Progenitor cell of endocrine pancreas (in vitro differentiated cells): ENCODE measurements at regions not wholly inside any gene's neighbourhood (a gene's known extent, or its start where the extent isn't known, plus 50 kb on each side); places are given as distances from the start of the nearest gene placed in this dataset.

Source experiments
- DNase-seq: peaks from one replicate; pipeline ENCODE4 v3.0.0; 2021; ENCODE audit warnings: low spot score; ENCODE audit not compliant: unreplicated experiment
- H3K27ac Mint-ChIP-seq: 2 replicates; pipeline ENCODE4 v1.8.0; 2021; ENCODE audit warnings: mild to moderate bottlenecking, moderate library complexity, mixed read lengths
- H3K27me3 Mint-ChIP-seq: 2 replicates; pipeline ENCODE4 v1.8.0; 2021; ENCODE audit warnings: mixed read lengths
- H3K36me3 Mint-ChIP-seq: 2 replicates; pipeline ENCODE4 v1.8.0; 2022; ENCODE audit warnings: mixed read lengths; ENCODE audit not compliant: insufficient read depth
- H3K4me1 Mint-ChIP-seq: 2 replicates; pipeline ENCODE4 v1.8.0; 2021; ENCODE audit warnings: low read depth, mixed read lengths
- H3K4me3 Mint-ChIP-seq: 2 replicates; pipeline ENCODE4 v1.8.0; 2021; ENCODE audit warnings: low read depth, mild to moderate bottlenecking, moderate library complexity, mixed read lengths
- H3K9me3 Mint-ChIP-seq: 2 replicates; pipeline ENCODE4 v1.8.0; 2021; ENCODE audit warnings: low read depth, mixed read lengths
- TF ChIP-seq, protein P1 (sequence below): fragments of 200-600 bp; sonication (generic); IDR thresholded peaks from one replicate; pipeline ENCODE4 v1.5.0; 2021; ENCODE audit warnings: antibody characterized with exemption, mild to moderate bottlenecking; ENCODE audit not compliant: unreplicated experiment

DNA sequence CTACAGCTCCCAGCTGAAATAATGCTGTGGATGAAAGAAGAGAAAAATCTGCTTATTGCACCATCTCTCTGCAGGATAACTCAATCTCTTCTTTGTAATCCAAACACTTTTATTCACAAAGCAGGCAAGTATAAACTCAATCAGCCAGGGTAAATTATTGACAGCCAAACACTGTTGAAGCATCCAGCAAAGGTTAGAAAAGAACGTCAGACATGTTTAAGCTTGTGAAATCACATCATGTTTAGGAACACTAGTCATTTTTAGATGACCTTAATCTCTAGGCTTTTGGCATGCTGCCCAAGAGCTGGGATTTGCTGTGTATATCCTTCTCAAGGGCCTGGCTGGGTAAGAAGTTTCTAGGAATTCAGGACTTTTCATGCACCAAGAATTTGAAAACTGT is 1148.1 kb upstream of the FANCL start:
- Mint-ChIP-seq H3K4me1 (peaks cover 7% of the 10 kb centered on the region), H3K9me3 (no peaks in the 10 kb centered on the region), H3K4me3 (no peak overlapping the region), H3K36me3 (no peaks in the 10 kb centered on the region), H3K27me3 (peaks cover 4% of the 10 kb centered on the region), H3K27ac (peak overlapping the region; percentile 21)
- DNase-seq = no peak
- TF ChIP-seq, protein P1, sequence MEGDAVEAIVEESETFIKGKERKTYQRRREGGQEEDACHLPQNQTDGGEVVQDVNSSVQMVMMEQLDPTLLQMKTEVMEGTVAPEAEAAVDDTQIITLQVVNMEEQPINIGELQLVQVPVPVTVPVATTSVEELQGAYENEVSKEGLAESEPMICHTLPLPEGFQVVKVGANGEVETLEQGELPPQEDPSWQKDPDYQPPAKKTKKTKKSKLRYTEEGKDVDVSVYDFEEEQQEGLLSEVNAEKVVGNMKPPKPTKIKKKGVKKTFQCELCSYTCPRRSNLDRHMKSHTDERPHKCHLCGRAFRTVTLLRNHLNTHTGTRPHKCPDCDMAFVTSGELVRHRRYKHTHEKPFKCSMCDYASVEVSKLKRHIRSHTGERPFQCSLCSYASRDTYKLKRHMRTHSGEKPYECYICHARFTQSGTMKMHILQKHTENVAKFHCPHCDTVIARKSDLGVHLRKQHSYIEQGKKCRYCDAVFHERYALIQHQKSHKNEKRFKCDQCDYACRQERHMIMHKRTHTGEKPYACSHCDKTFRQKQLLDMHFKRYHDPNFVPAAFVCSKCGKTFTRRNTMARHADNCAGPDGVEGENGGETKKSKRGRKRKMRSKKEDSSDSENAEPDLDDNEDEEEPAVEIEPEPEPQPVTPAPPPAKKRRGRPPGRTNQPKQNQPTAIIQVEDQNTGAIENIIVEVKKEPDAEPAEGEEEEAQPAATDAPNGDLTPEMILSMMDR = no peak

DNA sequence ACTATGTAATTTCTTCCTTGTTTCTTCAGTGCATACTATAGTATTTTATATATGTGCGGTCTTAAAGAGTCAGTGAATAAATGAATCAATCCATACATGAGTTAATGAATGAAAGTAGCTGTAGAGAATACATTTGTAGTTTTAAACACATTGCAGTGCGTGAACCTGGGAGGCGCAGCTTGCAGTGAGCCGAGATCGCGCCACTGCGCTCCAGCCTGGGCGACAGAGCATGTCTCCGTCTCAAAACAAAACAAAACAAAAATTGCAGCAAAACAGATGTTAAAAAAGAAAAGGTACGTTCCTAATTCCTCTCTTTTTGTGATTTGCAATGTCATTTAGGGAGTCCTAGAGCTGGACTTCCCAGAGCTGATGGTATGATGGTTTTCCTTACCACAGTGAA is 1144.8 kb upstream of the FANCL start:
- DNase-seq = no peak
- Mint-ChIP-seq H3K27me3 (peaks cover 4% of the 10 kb centered on the region), H3K4me3 (no peak overlapping the region), H3K9me3 (no peaks in the 10 kb centered on the region), H3K36me3 (no peaks in the 10 kb centered on the region), H3K27ac (no peak overlapping the region), H3K4me1 (peaks cover 21% of the 10 kb centered on the region)
- TF ChIP-seq, protein P1 = no peak

DNA sequence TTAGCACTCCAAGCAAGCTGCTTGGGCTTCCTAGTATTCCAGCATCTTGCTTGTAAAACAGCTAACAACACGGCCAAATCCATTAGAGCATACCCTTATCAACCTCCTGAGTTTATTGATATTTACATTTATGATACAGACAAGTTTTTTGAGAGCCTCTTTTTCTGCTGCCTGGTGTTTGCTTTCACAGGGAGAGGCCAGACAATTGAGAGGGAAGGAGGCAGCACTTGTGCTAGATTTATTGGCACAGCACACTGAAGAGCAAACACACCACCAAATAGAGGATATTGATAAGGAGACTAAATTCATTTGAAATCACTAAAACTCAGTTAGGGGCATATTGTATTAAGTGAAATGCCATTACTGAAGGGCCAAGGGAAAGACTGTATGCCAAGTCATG is 1142.3 kb upstream of the FANCL start:
- H3K27ac Mint-ChIP-seq = no peak overlapping the region
- H3K36me3 Mint-ChIP-seq = no peaks in the 10 kb centered on the region
- peaks cover 12% of the 10 kb centered on the region for H3K9me3 Mint-ChIP-seq
- no peak for DNase-seq
- TF ChIP-seq, protein P1 = no peak
- H3K4me1 Mint-ChIP-seq = peaks cover 16% of the 10 kb centered on the region
- H3K27me3 Mint-ChIP-seq = peaks cover 4% of the 10 kb centered on the region
- no peak overlapping the region for H3K4me3 Mint-ChIP-seq

DNA sequence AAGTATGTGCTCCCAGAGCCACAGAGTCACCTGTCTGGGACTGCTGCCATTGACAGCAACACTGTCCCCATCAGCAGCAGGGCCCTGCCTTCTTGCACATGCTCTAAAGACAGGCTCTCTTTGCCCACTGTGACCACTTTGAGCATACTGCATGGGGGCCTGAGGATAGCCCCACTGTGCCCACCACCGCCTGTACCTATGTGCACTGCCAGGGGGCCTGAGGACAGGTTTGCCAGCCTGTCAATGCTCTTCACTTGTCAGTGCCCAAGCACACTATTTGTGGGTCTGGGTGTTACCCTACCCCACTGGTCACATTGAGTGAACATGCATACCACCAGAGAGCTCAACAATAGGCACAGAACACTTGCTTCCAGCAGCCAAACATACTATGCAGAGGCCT is 1137.0 kb upstream of the FANCL start:
- Mint-ChIP-seq H3K9me3 (peaks cover 12% of the 10 kb centered on the region), H3K4me3 (no peak overlapping the region), H3K4me1 (peaks cover 3% of the 10 kb centered on the region), H3K27ac (no peak overlapping the region), H3K36me3 (no peaks in the 10 kb centered on the region), H3K27me3 (no peaks in the 10 kb centered on the region)
- TF ChIP-seq, protein P1 = no peak
- no peak for DNase-seq

DNA sequence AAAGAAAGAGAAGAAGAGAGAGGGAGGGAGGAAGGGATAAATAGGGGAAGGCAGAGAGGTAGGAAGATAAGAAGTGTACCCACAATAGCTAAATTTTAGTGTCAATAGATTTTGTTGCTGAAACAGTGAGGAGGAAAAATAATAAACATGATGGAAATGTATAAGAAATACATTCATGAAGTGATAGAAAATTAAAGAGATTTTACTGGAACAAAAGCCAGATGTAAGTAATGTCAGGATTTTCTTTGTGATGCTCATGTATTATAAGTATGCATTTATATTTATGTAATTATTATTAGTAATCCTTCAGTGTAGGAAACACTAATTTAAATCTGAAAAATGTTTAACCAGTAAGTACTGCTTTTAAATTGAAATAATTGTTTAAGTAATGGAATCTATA is 1125.2 kb upstream of the FANCL start:
- H3K27ac Mint-ChIP-seq = no peak overlapping the region

More for the DNA sequence above, 1125.2 kb upstream of the FANCL start:
- H3K4me3 Mint-ChIP-seq = no peak overlapping the region
- H3K27me3 Mint-ChIP-seq = no peaks in the 10 kb centered on the region
- H3K4me1 Mint-ChIP-seq = peaks cover 2% of the 10 kb centered on the region
- no peaks in the 10 kb centered on the region for H3K36me3 Mint-ChIP-seq
- H3K9me3 Mint-ChIP-seq = peaks cover 3% of the 10 kb centered on the region
- no peak for DNase-seq
- TF ChIP-seq, protein P1 = no peak
